Stimulated activated CD4-positive, alpha-beta T cell treated with anti-CD3 and anti-CD28 coated beads, Interleukin-12 subunit alpha, Interleukin-12 subunit beta, amount 100 ng/mL, for 4 hours (primary cell): ENCODE measurements at regions not wholly inside any gene's neighbourhood (a gene's known extent, or its start where the extent isn't known, plus 50 kb on each side); places are given as distances from the start of the nearest gene placed in this dataset.
"Not testable (repeated sequence)": the region's sequence is repeated elsewhere in the genome, so short reads cannot be mapped to it uniquely, and the experiment has no call there.

ENCODE experiments used
- DNase-seq: peaks from one replicate; pipeline ENCODE4 v3.0.0-alpha.2; 2020

GRCh38 chr18:60200558-60200957 lies 172.0 kb downstream of the MC4R start:
- DNase-seq = no peak

DNA sequence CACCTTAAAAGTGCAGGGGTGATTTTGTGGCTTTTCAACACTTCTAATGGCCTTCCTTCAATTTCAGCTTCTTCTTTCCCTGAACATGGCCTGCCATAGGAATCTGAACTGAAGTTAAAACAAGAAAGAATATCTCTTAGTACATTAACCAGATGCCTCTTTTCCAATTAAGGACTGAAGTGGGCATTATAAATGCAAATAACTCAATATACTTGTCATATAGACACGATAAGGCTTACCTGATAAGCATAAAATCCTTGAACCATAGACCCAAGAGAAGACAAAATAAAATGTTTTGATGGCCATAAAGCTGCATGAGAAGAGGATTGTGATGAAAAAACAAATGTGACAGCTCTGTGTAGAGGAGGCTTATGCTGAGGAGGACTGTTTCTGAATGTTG lies 173.1 kb downstream of the MC4R start:
- DNase-seq = no peak

GRCh38 chr18:60197671-60198462 lies 174.7 kb downstream of the MC4R start:
- DNase-seq = no peak

DNA sequence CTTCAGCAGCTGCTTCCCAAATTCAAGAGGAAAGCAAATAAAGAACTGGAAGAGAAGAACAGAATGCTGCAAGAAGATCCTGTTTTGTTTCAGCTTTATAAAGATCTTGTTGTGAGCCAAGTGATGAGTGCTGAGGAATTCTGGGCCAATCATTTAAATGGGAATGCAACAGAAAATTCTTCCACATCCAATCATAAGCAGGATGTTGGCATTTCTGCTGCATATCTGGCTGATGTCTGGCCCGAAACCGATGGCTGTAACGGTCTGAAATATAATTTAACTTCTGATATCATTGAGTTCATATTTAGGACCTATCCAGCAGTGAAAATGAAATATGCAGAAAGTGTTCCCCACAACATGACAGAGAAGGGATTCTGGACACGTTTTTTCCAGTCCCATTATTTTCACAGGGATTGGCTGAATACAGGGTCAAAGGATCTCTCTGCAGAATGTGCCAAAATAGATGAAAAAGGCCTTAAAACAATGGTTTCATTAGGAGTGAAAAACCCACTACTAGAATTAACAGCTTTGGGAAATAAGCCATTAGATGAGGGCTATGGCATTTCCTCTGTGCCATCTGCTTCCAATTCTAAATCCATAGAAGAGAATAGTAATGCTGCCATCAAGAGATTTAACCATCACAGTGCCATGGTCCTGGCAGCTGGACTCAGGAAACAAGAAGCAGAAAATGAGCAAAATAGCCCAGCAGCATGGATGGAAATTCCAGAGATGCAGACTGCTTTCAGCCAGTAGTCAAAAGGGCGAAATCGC lies 175.6 kb downstream of the MC4R start:
- DNase-seq = no peak

DNA sequence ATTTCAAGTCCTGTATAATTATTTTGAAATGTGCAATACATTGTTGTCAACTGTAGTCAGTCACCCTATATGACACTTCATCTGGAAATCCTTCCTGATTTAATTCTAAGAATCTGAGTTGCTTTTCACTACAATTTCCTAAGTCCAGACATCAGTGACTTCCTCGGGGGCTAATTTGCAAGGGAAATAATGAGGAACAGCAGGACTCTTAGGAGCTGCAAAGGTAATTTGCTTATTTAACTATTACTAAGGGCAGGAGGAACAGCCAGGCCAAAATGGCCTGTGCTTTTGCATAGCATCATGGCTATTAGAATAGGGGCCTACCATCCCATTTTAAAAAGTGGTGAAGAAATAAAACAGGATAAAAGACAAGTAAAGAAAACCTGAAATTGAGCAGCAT lies 178.8 kb downstream of the MC4R start:
- no peak for DNase-seq

- DNase-seq = no peak
Observed at GRCh38 chr18:60191926-60192325, 180.6 kb downstream of the MC4R start.

DNA sequence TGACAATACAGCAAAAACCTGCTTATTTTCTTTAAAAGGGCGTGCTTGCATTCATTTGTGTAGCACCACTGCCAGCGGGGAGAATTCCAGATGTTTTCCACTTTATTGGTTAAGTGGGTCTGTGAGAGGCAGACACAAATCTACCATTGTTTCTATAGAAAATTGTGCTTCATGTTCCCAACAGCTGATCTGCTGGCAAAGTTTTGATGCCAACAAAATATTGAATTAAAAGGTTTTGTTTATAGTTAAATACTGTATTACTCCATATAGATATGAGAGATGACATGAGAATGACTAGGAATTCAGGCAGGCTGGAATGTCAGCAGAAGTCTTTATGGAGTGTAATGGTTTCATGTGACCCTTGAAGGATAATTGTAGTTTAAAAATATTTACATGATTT lies 182.7 kb downstream of the MC4R start:
- no peak for DNase-seq

GRCh38 chr18:60188958-60189357 lies 183.6 kb downstream of the MC4R start:
- DNase-seq = no peak

GRCh38 chr18:60182223-60182622 lies 190.4 kb downstream of the MC4R start:
- DNase-seq = no peak

- no peak for DNase-seq
Observed at GRCh38 chr18:60180671-60181070, 191.9 kb downstream of the MC4R start.

GRCh38 chr18:60178224-60178623 lies 194.4 kb downstream of the MC4R start:
- DNase-seq = not testable (repeated sequence)

- DNase-seq = no peak
Observed at GRCh38 chr18:60176259-60176658, 196.3 kb downstream of the MC4R start.

GRCh38 chr18:60174832-60175231 lies 197.7 kb downstream of the MC4R start:
- DNase-seq = no peak

- DNase-seq = no peak
Observed at GRCh38 chr18:60172030-60172429, 200.5 kb downstream of the MC4R start.

DNA sequence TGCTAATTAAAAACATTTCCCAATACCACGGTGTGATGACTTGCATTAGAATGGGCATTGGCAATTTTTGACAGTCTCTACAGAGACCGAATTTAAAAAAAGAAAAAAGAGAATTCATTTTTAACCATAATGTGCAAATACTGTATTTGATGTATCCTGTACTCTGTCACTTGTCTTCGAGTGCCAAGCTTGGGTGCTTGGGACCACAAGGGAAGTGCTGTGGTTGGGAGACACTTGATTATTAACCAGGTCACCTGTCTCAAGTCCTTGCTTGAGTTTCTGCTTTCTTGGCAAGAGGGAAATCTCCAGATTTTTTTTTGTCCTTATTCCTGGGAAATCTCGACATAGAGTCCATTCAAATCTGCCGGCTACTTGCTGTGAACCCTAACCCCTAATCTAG lies 209.0 kb downstream of the MC4R start:
- DNase-seq = no peak

- no peak for DNase-seq
Observed at GRCh38 chr18:60162388-60162787, 210.2 kb downstream of the MC4R start.

DNA sequence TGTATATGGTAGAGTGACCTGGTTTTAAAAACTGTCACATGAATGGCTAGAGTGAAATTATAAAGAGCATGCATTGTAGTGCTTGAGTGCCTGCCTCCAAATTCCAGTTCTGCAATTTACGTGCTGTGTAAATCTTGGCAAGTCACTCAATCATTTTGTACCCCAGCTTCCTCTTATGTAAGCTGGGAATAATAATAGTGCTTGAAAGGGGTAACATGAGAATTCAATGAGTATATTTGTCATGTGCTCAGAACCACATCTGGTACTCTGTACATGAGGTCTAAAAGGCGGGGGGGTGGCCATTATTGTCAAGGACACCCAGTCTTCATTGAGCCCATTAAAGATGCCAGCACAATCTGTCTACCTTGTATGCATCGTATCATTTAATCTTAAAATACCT lies 214.8 kb downstream of the MC4R start:
- DNase-seq = no peak

DNA sequence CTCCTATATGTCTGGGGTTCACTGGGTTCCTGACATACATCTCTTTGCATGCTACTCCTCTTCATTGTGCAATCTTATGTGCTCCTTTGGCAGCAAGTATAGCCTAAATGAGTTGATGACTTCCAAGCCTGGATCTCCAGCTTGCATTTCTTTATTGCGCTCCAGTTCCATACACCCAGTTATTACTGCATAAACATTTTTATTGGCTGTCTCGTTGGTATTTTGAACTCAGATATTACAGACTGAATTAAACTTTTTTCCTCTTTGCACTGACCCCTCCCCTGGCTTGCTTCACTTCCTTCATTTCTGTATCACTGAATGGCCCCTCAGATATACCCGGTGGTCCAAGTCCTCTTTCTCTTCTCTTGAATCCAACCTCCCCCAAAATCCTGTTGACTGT lies 219.2 kb downstream of the MC4R start:
- no peak for DNase-seq

- no peak for DNase-seq
Observed at GRCh38 chr18:60149316-60149715, 223.3 kb downstream of the MC4R start.

DNA sequence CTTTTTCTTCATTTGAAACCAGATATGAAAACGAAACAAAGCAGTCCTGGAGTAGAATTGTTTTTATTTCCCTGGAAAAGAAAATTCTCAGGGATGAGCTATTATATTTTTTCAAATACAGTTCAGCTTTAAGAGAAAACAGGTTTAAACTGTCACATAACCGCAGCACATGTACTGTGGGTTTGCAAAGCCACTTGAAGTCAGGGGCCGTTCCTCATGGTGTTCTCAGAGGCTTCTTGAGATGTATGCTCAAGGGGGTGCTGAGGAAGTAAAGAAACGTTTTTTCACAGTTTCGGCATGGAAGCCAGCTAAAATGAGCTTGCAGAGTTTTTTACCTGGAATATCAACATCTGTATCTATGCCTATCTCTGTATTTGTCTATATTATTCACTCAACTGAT lies 225.3 kb downstream of the MC4R start:
- DNase-seq = no peak

DNA sequence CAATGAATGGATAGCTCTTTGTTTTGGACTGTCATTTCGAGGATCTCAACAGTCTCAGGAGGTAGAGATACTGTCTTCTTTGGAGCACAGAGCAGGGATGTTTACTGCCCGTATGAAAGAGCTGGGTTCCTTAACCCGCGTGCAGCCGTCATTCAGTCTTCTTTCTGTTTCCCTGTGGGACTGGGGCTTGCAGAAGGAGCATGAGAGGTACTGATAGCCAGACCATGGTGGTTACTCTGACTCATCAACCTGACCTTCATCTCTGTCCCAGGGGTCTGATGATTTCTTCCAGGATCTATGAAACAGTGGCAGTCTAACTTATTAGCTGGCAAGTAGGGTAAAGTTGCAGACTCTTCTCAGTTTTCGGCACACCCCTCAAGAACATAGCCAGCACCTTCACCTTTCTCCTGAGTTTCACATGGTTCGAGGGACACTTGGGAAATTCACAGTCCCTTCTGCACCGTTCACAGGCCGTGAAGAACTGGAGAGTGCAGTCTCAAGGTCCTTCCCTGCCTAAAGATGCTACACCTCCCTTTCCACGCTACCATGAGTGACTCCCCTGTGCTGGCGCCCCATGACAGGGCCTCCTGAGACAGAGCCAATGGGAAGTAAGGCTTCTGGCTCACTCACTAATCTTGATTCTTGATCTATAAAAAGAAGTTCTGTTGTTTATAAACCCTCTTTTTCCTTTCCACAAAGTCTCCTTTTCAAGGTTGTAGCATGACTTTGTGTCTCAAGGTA lies 226.2 kb downstream of the MC4R start:
- DNase-seq = no peak

- no peak for DNase-seq
Observed at GRCh38 chr18:60145776-60146175, 226.8 kb downstream of the MC4R start.

DNA sequence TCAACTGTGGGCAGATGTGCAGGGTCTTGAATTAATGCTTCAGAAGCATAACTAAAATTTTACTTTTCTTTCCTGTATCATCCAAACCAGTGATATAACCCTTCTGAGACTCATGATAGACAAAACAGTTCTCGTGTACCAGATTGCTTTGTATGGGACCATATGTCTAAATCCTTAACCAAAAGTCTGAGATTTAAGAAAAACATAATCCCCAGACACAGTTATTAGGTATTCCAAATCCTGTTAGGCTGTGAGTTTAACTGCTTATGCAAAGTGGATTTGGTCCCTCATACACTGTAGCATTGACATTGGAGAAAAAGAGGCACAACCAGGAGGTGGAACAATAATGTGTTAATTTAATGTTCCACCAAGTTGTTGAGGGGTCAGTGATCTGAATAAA lies 235.0 kb downstream of the PMAIP1 start:
- no peak for DNase-seq

GRCh38 chr18:60130284-60130683 lies 230.5 kb downstream of the PMAIP1 start:
- no peak for DNase-seq
